K562 (cell line): ENCODE measurements at regions not wholly inside any gene's neighbourhood (a gene's known extent, or its start where the extent isn't known, plus 50 kb on each side); places are given as distances from the start of the nearest gene placed in this dataset.

Experiments used
- ATAC-seq: fragments of 200-7000 bp; cut with Tn5 transposase; 3 replicates; pipeline ENCODE4 v1.9.1; 2020; ENCODE audit warnings: moderate library complexity
- BruUV-seq: library from RNA; stranded (reverse); fragments of 400-500 nt; replicated peaks from 2 replicates; lab custom pipeline; 2021; lab: Mats Ljungman, UMichigan
- CTCF ChIA-PET: fragments of 300-600 bp; formaldehyde crosslinking; extraction: SDS; loops from one replicate; lab custom pipeline; 2021; ENCODE audit warnings: low intra/inter-chr PET ratio; lab: Yijun Ruan, JAX
- POLR2A ChIA-PET: fragments of 300-600, 350-650 bp; sonication (Branson Sonifier 250); formaldehyde crosslinking; extraction: SDS; loops from one replicate; lab custom pipeline; 2021; ENCODE audit warnings: antibody characterized with exemption, inconsistent platforms; lab: Yijun Ruan, JAX
- DNase-seq, 4 experiments: peaks; one replicate each; pipeline versions ENCODE4 v3.0.0 to v3.0.0-alpha.2; 2011 to 2018; ENCODE audit warnings: low spot score in 3 of 4, mixed read lengths in 3 of 4; ENCODE audit errors: extremely low read depth in 1 of 4
- FAIRE-seq: peaks from 2 replicates; lab custom pipeline; 2011; peaks lifted over from hg19 to GRCh38; lab: Jason Lieb, UNC
- H2AFZ ChIP-seq: 2 replicates; pipeline ENCODE4 v1.6.0; 2011; ENCODE audit warnings: low read depth, low read length, control low read depth, inconsistent platforms
- H3K27ac ChIP-seq: fragments of 200-600 bp; 3 replicates; pipeline ENCODE4 v1.8.0; 2011; ENCODE audit warnings: low read depth, mild to moderate bottlenecking, control low read depth, inconsistent platforms, low read length, moderate library complexity, mixed read lengths; ENCODE audit errors: extremely low read depth
- H3K27me3 ChIP-seq, 2 experiments: fragments of 300-600 bp in 1 of 2; 2 replicates in 1 of 2; 3 replicates in 1 of 2; pipeline versions ENCODE4 v1.6.0 to v1.8.0; 2011; ENCODE audit warnings: inconsistent platforms in 2 of 2, low read length in 2 of 2, mild to moderate bottlenecking in 1 of 2, mixed read lengths in 1 of 2, moderate library complexity in 1 of 2; ENCODE audit not compliant: control insufficient read depth in 2 of 2, insufficient read depth in 2 of 2
- H3K36me3 ChIP-seq: fragments of 300-600 bp; 3 replicates; pipeline ENCODE4 v1.8.0; 2011; ENCODE audit warnings: mild to moderate bottlenecking, low read length, inconsistent platforms; ENCODE audit not compliant: control insufficient read depth, insufficient read depth
- H3K4me1 ChIP-seq, 2 experiments: fragments of 200-600 bp in 1 of 2; replicated peaks in 1 of 2; 2 replicates in 1 of 2; 3 replicates in 1 of 2; pipeline versions ENCODE4 v1.5.1 to v1.8.0; 2011; ENCODE audit warnings: inconsistent platforms in 2 of 2, low read length in 2 of 2, mild to moderate bottlenecking in 1 of 2, mixed read lengths in 1 of 2, moderate library complexity in 1 of 2; ENCODE audit not compliant: control insufficient read depth in 2 of 2, insufficient read depth in 2 of 2
- H3K4me2 ChIP-seq: 2 replicates; pipeline ENCODE4 v1.6.1; 2011; ENCODE audit warnings: low read length, control low read depth, inconsistent platforms, mixed read lengths; ENCODE audit not compliant: insufficient read depth
- H3K4me3 ChIP-seq: fragments of 200-600 bp; sonication (generic), shearing (Covaris generic); 2 replicates; pipeline ENCODE4 v1.5.1; 2016; ENCODE audit warnings: control low read depth, inconsistent platforms
- H3K79me2 ChIP-seq: fragments of 200-600 bp; 3 replicates; pipeline ENCODE4 v1.8.0; 2011; ENCODE audit warnings: low read length, inconsistent platforms; ENCODE audit not compliant: control insufficient read depth, insufficient read depth
- H3K9ac ChIP-seq, 2 experiments: 2 replicates each; pipeline versions ENCODE4 v1.6.0 to v1.6.1; 2011; ENCODE audit warnings: low read depth in 2 of 2, low read length in 2 of 2, control low read depth in 1 of 2, inconsistent platforms in 1 of 2, mild to moderate bottlenecking in 1 of 2, mixed read lengths in 1 of 2; ENCODE audit not compliant: insufficient read depth in 1 of 2
- H3K9me1 ChIP-seq: one replicate; pipeline ENCODE4 v1.6.0; 2011; ENCODE audit warnings: inconsistent platforms, mild to moderate bottlenecking, low read length, moderate library complexity; ENCODE audit not compliant: control insufficient read depth, insufficient read depth
- H3K9me3 ChIP-seq: replicated peaks from 2 replicates; pipeline ENCODE4 v1.5.1; 2011; ENCODE audit warnings: low read depth, low read length, inconsistent platforms; ENCODE audit not compliant: control insufficient read depth, insufficient read depth
- H4K20me1 ChIP-seq: replicated peaks from 2 replicates; pipeline ENCODE4 v1.6.1; 2011; ENCODE audit warnings: low read length, inconsistent platforms, mixed read lengths; ENCODE audit not compliant: control insufficient read depth, insufficient read depth
- ADNP ChIP-seq: fragments of 200-800 bp; sonication (Bioruptor generic); IDR thresholded peaks from 2 replicates; pipeline ENCODE4 v1.6.1; 2016; ENCODE audit warnings: missing genetic modification characterization, missing compliant biosample characterization
- CBFA2T3 ChIP-seq: fragments of 450-650 bp; IDR thresholded peaks from 2 replicates; pipeline ENCODE4 v1.6.1; 2017
- CCNT2 ChIP-seq: IDR thresholded peaks from 2 replicates; pipeline ENCODE4 v1.6.1; 2011; ENCODE audit warnings: borderline replicate concordance, low read depth, mild to moderate bottlenecking, moderate library complexity, mixed read lengths, low read length; ENCODE audit not compliant: insufficient read length; ENCODE audit errors: extremely low read depth
- FOXM1 ChIP-seq, 2 experiments: fragments of 450-650 bp in 1 of 2; sonication (generic) in 1 of 2; formaldehyde crosslinking in 1 of 2; IDR thresholded peaks; 2 replicates each; pipeline versions ENCODE4 v1.6.1 to v1.9.0; 2017 to 2022; ENCODE audit warnings: low read depth in 2 of 2, mild to moderate bottlenecking in 2 of 2, missing genetic modification reagents in 1 of 2, moderate library complexity in 1 of 2
- GTF2A2 ChIP-seq: IDR thresholded peaks from 2 replicates; pipeline ENCODE4 v1.6.1; 2016; ENCODE audit warnings: mild to moderate bottlenecking, missing genetic modification characterization, missing compliant biosample characterization
- KDM4B ChIP-seq, 2 experiments: fragments of 450-650 bp in 1 of 2; sonication (generic) in 1 of 2; IDR thresholded peaks; 2 replicates each; pipeline ENCODE4 v1.6.1; 2016 to 2017; ENCODE audit warnings: borderline replicate concordance in 2 of 2, antibody characterized with exemption in 1 of 2, low read depth in 1 of 2, mild to moderate bottlenecking in 1 of 2
- RCOR1 ChIP-seq, 2 experiments: IDR thresholded peaks; 2 replicates each; pipeline ENCODE4 v1.6.1; 2012; ENCODE audit warnings: low read depth in 2 of 2, low read length in 2 of 2, borderline replicate concordance in 1 of 2, improper control_type of control experiment in 1 of 2
- SMARCA4 ChIP-seq: fragments of 450-650 bp; IDR thresholded peaks from 2 replicates; pipeline ENCODE4 v1.6.1; 2016
- TCF3 ChIP-seq: sonication (generic); formaldehyde crosslinking; IDR thresholded peaks from 2 replicates; pipeline ENCODE4 v1.4.0; 2020; ENCODE audit warnings: mild to moderate bottlenecking, missing genetic modification reagents
- ZBTB7A ChIP-seq: IDR thresholded peaks from 2 replicates; pipeline ENCODE4 v1.6.1; 2011; ENCODE audit warnings: low read depth, mild to moderate bottlenecking, low read length, moderate library complexity, borderline replicate concordance; ENCODE audit not compliant: control insufficient read depth
- ZFP36 ChIP-seq: fragments of 150-350 bp; IDR thresholded peaks from 2 replicates; pipeline ENCODE4 v1.6.1; 2018; ENCODE audit warnings: low read length, low read depth; ENCODE audit not compliant: partially characterized antibody
- ZFPM2 ChIP-seq: fragments of 250-450 bp; sonication (Bioruptor Pico); IDR thresholded peaks from 2 replicates; pipeline ENCODE4 v1.5.1; 2022; ENCODE audit warnings: mild to moderate bottlenecking
- ZNF239 ChIP-seq: fragments of 250-450 bp; sonication (Bioruptor Pico); IDR thresholded peaks from 2 replicates; pipeline ENCODE4 v1.4.0; 2020; ENCODE audit warnings: mild to moderate bottlenecking
- ZNF707 ChIP-seq: fragments of 250-450 bp; sonication (Bioruptor Pico); conservative IDR thresholded peaks from 2 replicates; pipeline ENCODE4 v1.8.0; 2022; ENCODE audit warnings: inconsistent platforms, mild to moderate bottlenecking, moderate library complexity
- WGBS: fragments of 100-300 bp; shearing (Covaris generic); methylation state at CpG from one replicate; pipeline ENCODE4 v1.1.6; 2016; ENCODE audit warnings: low coverage, mixed read lengths; ENCODE audit not compliant: insufficient coverage; ENCODE audit errors: missing lambda C conversion rate; 5-methylcytosine and 5-hydroxymethylcytosine counted together
- in situ Hi-C: fragments of 300-500 bp; cut with MboI; formaldehyde crosslinking; loops from 4 replicates; pipeline ENCODE4 v1.15.0; 2018; ENCODE audit warnings: inconsistent platforms, mixed read lengths
- intact Hi-C: fragments of 100-400 bp; cut with micrococcal nuclease; formaldehyde crosslinking; loops from 2 replicates; pipeline ENCODE4 v1.14.2; 2022
- TF ChIP-seq, protein P1 (sequence below): fragments of 250-450 bp; sonication (Bioruptor Pico); IDR thresholded peaks from 2 replicates; pipeline ENCODE4 v1.4.0; 2020; ENCODE audit warnings: borderline replicate concordance
- TF ChIP-seq, protein P2 (sequence below): fragments of 200-800 bp; sonication (Bioruptor generic); IDR thresholded peaks from 2 replicates; pipeline ENCODE4 v1.6.1; 2017; ENCODE audit warnings: missing genetic modification characterization, missing compliant biosample characterization

DNA sequence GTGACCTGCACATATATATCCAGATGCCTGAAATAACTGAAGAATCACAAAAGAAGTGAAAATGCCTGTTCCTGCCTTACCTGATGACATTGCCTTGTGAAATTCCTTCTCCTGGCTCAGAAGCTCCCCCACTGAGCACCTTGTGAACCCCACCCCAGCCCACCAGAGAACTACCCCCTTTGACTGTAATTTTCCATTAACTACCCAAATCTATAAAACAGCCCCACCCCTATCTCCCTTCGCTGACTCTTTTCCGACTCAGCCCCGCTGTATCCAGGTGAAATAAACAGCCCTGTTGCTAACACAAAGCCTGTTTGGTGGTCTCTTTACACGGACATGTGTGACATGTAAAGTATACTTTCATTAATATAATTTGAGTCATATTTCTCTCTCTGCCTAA is 320.3 kb upstream of the TECRL start:
- ChIA-PET CTCF (no interaction called here), POLR2A (no interaction called here)
- H3K4me3 ChIP-seq, result no peak overlapping the region
- no peak overlapping the region for H2AFZ ChIP-seq
- H3K9me1 ChIP-seq, result no peaks in the 10 kb centered on the region
- DNase-seq, result no peak
- H3K36me3 ChIP-seq, result no peaks in the 10 kb centered on the region
- H3K4me1 ChIP-seq, result no peaks in the 10 kb centered on the region
- TF ChIP-seq ZNF239, result no peak
- TF ChIP-seq ADNP, result no peak
- no peak for TF ChIP-seq ZFPM2 (CRISPR knock-in tag)
- no peak for TF ChIP-seq KDM4B (IDR thresholded peaks at IDR 0.05; ENCODE audit: borderline replicate concordance in 2 of 2, low read depth in 1 of 2)
- no peak for TF ChIP-seq RCOR1 (IDR thresholded peaks at IDR 0.05; ENCODE audit: borderline replicate concordance in 1 of 2, low read depth in 2 of 2, low read length in 2 of 2)
- no peak for TF ChIP-seq CCNT2
- TF ChIP-seq SMARCA4, result no peak
- no peak for TF ChIP-seq ZFP36
- no peak for TF ChIP-seq ZNF707 (CRISPR knock-in tag)
- no peak for TF ChIP-seq GTF2A2 (tag)
- TF ChIP-seq, protein P1, sequence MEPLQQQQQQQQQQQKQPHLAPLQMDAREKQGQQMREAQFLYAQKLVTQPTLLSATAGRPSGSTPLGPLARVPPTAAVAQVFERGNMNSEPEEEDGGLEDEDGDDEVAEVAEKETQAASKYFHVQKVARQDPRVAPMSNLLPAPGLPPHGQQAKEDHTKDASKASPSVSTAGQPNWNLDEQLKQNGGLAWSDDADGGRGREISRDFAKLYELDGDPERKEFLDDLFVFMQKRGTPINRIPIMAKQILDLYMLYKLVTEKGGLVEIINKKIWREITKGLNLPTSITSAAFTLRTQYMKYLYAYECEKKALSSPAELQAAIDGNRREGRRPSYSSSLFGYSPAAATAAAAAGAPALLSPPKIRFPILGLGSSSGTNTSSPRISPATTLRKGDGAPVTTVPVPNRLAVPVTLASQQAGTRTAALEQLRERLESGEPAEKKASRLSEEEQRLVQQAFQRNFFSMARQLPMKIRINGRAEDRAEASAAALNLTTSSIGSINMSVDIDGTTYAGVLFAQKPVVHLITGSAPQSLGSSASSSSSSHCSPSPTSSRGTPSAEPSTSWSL (CRISPR knock-in tag), result no peak
- TF ChIP-seq, protein P2, sequence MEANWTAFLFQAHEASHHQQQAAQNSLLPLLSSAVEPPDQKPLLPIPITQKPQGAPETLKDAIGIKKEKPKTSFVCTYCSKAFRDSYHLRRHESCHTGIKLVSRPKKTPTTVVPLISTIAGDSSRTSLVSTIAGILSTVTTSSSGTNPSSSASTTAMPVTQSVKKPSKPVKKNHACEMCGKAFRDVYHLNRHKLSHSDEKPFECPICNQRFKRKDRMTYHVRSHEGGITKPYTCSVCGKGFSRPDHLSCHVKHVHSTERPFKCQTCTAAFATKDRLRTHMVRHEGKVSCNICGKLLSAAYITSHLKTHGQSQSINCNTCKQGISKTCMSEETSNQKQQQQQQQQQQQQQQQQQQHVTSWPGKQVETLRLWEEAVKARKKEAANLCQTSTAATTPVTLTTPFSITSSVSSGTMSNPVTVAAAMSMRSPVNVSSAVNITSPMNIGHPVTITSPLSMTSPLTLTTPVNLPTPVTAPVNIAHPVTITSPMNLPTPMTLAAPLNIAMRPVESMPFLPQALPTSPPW (CRISPR knock-in tag), result no peak
- TF ChIP-seq CBFA2T3, result no peak
- no peak for TF ChIP-seq TCF3 (CRISPR knock-in tag)
- TF ChIP-seq ZBTB7A, result no peak
- no peak for TF ChIP-seq FOXM1 (IDR thresholded peaks at IDR 0.05; ENCODE audit: low read depth)
- no peak for TF ChIP-seq FOXM1 (CRISPR knock-in tag; IDR thresholded peaks at IDR 0.05; ENCODE audit: low read depth)
- H3K79me2 ChIP-seq, result no peaks in the 10 kb centered on the region
- no peak overlapping the region for H3K27ac ChIP-seq
- H3K9ac ChIP-seq, result no peak overlapping the region
- no peaks in the 10 kb centered on the region for H4K20me1 ChIP-seq
- ATAC-seq, result no peak
- 2% methylated on average over 4 of the region's 4 CpGs for WGBS
- intact Hi-C loops (no loop called here), in situ Hi-C loops (no loop called here)
- BruUV-seq, result no TSS peak
- H3K9me3 ChIP-seq, result no peaks in the 10 kb centered on the region
- FAIRE-seq, result no peak
- H3K27me3 ChIP-seq, result no peaks in the 10 kb centered on the region
- no peak overlapping the region for H3K4me2 ChIP-seq
